Lung (tissue), 11 donors: ENCODE measurements at regions not wholly inside any gene's neighbourhood (a gene's known extent, or its start where the extent isn't known, plus 50 kb on each side); places are given as distances from the start of the nearest gene placed in this dataset.

Experiments
- ATAC-seq: fragments of 200-7000 bp; cut with Tn5 transposase; one replicate; pipeline ENCODE4 v1.9.1; 2020; ENCODE audit warnings: moderate number of reproducible peaks; ENCODE audit not compliant: insufficient read depth, low FRiP score
- DNase-seq, 3 donors: peaks; one replicate each; pipeline ENCODE4 v3.0.0-alpha.2; 2013 to 2017
- H3K27ac ChIP-seq, 2 donors: one replicate each; pipeline ENCODE4 v1.5.1; 2013; ENCODE audit warnings: mild to moderate bottlenecking in 2 of 2, moderate library complexity in 2 of 2, control low read depth in 1 of 2, inconsistent platforms in 1 of 2, low read depth in 1 of 2, low read length in 1 of 2
- H3K27me3 ChIP-seq, 3 donors: one replicate each; pipeline ENCODE4 v1.5.1; 2013; ENCODE audit warnings: low read length in 2 of 3; ENCODE audit not compliant: control insufficient read depth in 3 of 3, insufficient read depth in 3 of 3
- H3K36me3 ChIP-seq, 4 donors: one replicate each; pipeline ENCODE4 v1.5.1; 2013; ENCODE audit warnings: low read length in 4 of 4, mild to moderate bottlenecking in 1 of 4, moderate library complexity in 1 of 4; ENCODE audit not compliant: control insufficient read depth in 4 of 4, insufficient read depth in 4 of 4
- H3K4me1 ChIP-seq, 5 donors: one replicate each; pipeline ENCODE4 v1.5.1; 2013; ENCODE audit warnings: low read length in 5 of 5, mild to moderate bottlenecking in 2 of 5, moderate library complexity in 1 of 5; ENCODE audit not compliant: control insufficient read depth in 5 of 5, insufficient read depth in 5 of 5
- H3K4me3 ChIP-seq: one replicate; pipeline ENCODE4 v1.5.1; 2013; ENCODE audit warnings: mild to moderate bottlenecking, control low read depth, moderate library complexity
- H3K9ac ChIP-seq, 2 donors: one replicate each; pipeline ENCODE4 v1.5.1; 2013; ENCODE audit warnings: low read length in 2 of 2, control low read depth in 1 of 2; ENCODE audit not compliant: insufficient read depth in 1 of 2
- H3K9me3 ChIP-seq, 4 donors: one replicate each; pipeline ENCODE4 v1.5.1; 2013; ENCODE audit warnings: low read length in 3 of 4, mild to moderate bottlenecking in 1 of 4, moderate library complexity in 1 of 4; ENCODE audit not compliant: control insufficient read depth in 4 of 4, insufficient read depth in 3 of 4
- CTCF ChIP-seq: IDR thresholded peaks from 2 replicates; pipeline ENCODE4 v1.5.1; 2012; ENCODE audit warnings: mild to moderate bottlenecking; ENCODE audit errors: control extremely low read depth, extremely low read depth
- WGBS, 2 donors: extraction: QIAGEN DNeasy Blood & Tissue Kit; methylation state at CpG; one replicate each; pipeline ENCODE4 v1.1.7; 2013; 5-methylcytosine and 5-hydroxymethylcytosine counted together
- donor health status: control.
- donor health status: control.
- donor health status: Bipolar disorder and iron deficiency.
- donor health status: healthy.
- donor health status: DM: yes; HTN: yes; CAD: no.

DNA sequence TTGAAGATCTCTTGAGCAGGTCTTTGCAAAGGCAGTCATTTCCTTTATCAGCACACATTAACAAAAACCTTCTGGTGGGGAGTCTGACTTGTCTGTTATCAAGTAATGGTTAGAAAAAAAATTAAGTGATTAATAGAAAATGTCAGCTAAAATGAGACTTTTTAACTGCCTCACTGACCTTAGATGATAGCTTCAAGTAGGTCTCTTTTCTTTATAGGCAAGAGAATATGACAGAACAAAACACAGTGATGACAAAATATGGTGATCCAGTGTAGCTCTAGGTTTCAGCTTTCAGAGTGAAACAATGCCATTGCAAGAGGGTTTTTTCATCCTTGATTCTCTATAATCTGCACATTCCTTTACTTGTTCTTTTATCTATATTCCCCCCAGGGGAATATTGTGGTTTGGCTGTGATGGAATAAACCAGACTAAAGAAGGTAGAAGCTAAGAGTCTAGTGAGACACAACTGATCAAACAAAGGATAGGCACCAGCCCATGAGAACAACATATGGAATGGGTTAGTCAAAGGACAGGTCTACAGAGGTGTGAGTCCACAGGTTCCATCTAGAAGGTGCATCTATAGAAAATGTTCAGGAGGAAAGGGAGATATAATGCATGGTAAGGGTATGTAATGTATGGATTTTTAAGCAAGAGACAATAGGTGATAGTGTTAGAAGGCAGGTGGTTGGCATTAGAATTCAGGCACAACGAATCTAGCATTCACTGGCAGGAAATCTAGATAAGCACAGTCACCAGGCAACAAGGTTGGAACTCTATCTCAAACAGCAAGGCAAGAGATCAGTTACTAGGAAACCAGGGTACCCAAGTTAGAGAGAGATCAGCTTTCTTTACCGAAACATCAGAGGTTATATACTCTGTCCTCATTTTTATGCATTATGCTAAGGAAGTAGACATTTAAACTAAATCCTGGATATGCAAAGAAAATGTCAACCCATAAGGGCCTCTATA is 228.9 kb upstream of the SMLR1 start:
- no peak overlapping the region for H3K27ac ChIP-seq
- H3K4me3 ChIP-seq: no peak overlapping the region
- no peak for TF ChIP-seq CTCF
- no peaks in the 10 kb centered on the region for H3K27me3 ChIP-seq
- no peaks in the 10 kb centered on the region for H3K4me1 ChIP-seq
- ATAC-seq (no peak), DNase-seq (no peak)
- no peaks in the 10 kb centered on the region for H3K36me3 ChIP-seq
- H3K9me3 ChIP-seq: no peaks in the 10 kb centered on the region
- no peak overlapping the region for H3K9ac ChIP-seq
- 63 to 68% methylated on average over 2 of the region's 2 CpGs for WGBS, 2 donors

GRCh38 chr6:130600880-130601341 is 226.3 kb upstream of the SMLR1 start:
- DNase-seq (no peak), ATAC-seq (no peak)
- Histone ChIP-seq H3K4me1 (no peaks in the 10 kb centered on the region), H3K9ac (no peak overlapping the region), H3K27ac (no peak overlapping the region), H3K27me3 (no peaks in the 10 kb centered on the region), H3K4me3 (no peak overlapping the region), H3K9me3 (no peaks in the 10 kb centered on the region), H3K36me3 (no peaks in the 10 kb centered on the region)
- no peak for TF ChIP-seq CTCF
- WGBS, 2 donors: 91 to 97% methylated on average over 2 of the region's 2 CpGs

DNA sequence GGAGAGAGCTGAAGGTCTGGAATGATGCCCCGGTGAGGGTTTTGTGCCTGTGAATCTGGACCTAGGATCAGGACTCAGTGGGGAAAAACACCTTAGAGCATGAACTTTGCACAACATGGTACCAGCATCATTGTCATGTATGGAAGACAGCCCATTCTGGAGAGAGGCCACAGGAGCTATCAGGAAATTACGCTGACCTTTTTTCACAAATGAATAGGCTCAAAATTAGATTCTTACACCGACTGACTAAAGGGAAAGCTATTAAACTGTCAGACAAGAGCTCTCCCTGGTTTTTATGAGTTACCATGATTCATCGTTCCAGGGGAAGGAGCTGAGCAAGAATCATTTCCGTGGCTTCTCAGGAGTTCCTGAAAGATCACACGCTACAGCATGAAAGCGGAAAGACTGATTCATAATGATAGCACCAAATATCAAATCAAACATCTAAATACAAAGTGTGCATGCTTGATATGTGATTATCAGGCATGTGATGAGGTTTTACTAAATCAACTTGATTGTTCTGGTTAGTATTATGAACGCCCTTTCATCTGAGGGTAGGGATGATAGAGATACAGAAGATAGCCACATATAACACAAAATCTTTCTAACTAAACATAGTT is 224.9 kb upstream of the SMLR1 start:
- H3K9ac ChIP-seq: no peak overlapping the region
- no peaks in the 10 kb centered on the region for H3K27me3 ChIP-seq
- DNase-seq (no peak), ATAC-seq (no peak)
- H3K36me3 ChIP-seq: no peaks in the 10 kb centered on the region
- no peak overlapping the region for H3K27ac ChIP-seq
- 34 to 54% methylated on average over 8 of the region's 8 CpGs for WGBS, 2 donors
- no peak for TF ChIP-seq CTCF
- H3K9me3 ChIP-seq: no peaks in the 10 kb centered on the region
- no peak overlapping the region for H3K4me3 ChIP-seq
- H3K4me1 ChIP-seq: no peaks in the 10 kb centered on the region
